ENCODE measurements at regions not wholly inside any gene's neighbourhood (a gene's known extent, or its start where the extent isn't known, plus 50 kb on each side); places are given as distances from the start of the nearest gene placed in this dataset.

GRCh38 chr7:35528381-35528977, 166.5 kb downstream of the HERPUD2 start:
- no peaks in the 10 kb centered on the region for H3K36me3 ChIP-seq (ENCODE audit: control insufficient read depth, insufficient read depth, low read length)
- no peak overlapping the region for H3K27ac ChIP-seq (ENCODE audit: insufficient read depth, low read length)
- no peak overlapping the region for H3K23ac ChIP-seq (ENCODE audit: low read depth, low read length)
- no peaks in the 10 kb centered on the region for H3K9me1 ChIP-seq (ENCODE audit: insufficient read depth, low read length)
- H2AK5ac ChIP-seq (ENCODE audit: low read depth, low read length): no peak overlapping the region
- WGBS, 2 experiments (ENCODE audit: extremely low coverage in 2 of 2, insufficient read length in 1 of 2): 21% methylated on average over 2 of the region's 8 CpGs; no CpG with 5 or more reads in 1 of the 2 experiments
- no peak overlapping the region for H2BK15ac ChIP-seq (ENCODE audit: low read depth, low read length)
- no peak overlapping the region for H3K9ac ChIP-seq (ENCODE audit: low read depth, low read length)
- intact Hi-C loops (cut with micrococcal nuclease) (no loop called here), in situ Hi-C loops (cut with MboI; ENCODE audit: low sequenced_read_pairs) (loop anchor here (25.0 kb wide), 1 partner anchor 466 kb away; no protein-coding TSS in a partner anchor), dilution Hi-C loops (cut with HindIII; ENCODE audit: low sequenced_read_pairs, unreplicated experiment) (no loop called here)
- TF ChIP-seq BHLHE40 (IDR thresholded peaks at IDR 0.05; ENCODE audit: low read depth, low read length) (no peak), NFE2L2 (IDR thresholded peaks at IDR 0.05; ENCODE audit: low read depth, low read length) (no peak), RFX5 (IDR thresholded peaks at IDR 0.05; ENCODE audit: low read depth, low read length) (no peak), FOS (IDR thresholded peaks at IDR 0.05; ENCODE audit: low read depth, low read length) (no peak), USF2 (IDR thresholded peaks at IDR 0.05; ENCODE audit: low read depth, low read length) (no peak)
- no peaks in the 10 kb centered on the region for H3K79me1 ChIP-seq (ENCODE audit: low read depth in 1 of 2, low read length in 2 of 2)
- CTCF ChIA-PET: no interaction called here
- no peak overlapping the region for H2BK120ac ChIP-seq (ENCODE audit: low read depth, low read length)
- H4K20me1 ChIP-seq (ENCODE audit: insufficient read depth, low read length): no peaks in the 10 kb centered on the region
- no peak overlapping the region for H2BK20ac ChIP-seq (ENCODE audit: low read depth, low read length)
- no peak overlapping the region for H2AFZ ChIP-seq (replicated peaks; ENCODE audit: low read length, poor library complexity)
- no peak overlapping the region for H3K14ac ChIP-seq (replicated peaks; ENCODE audit: low read depth, low read length)
- H2BK5ac ChIP-seq (ENCODE audit: low read depth, low read length, poor library complexity, severe bottlenecking): no peak overlapping the region
- H3K18ac ChIP-seq (ENCODE audit: low read depth, low read length): no peak overlapping the region
- H4K8ac ChIP-seq (ENCODE audit: low read depth in 2 of 2, low read length in 2 of 2): no peak overlapping the region
- no peak overlapping the region for H3K4ac ChIP-seq (ENCODE audit: low read depth, low read length)
- POLR2A ChIA-PET (ENCODE audit: unreplicated experiment): no interaction called here
- H3K56ac ChIP-seq (ENCODE audit: extremely low read depth, insufficient read depth, low read length): no peak overlapping the region
- BruUV-seq (replicated peaks): no TSS peak
- ATAC-seq (ENCODE audit: low read depth) (no peak), DNase-seq (no peak)
- H3K4me3 ChIP-seq (ENCODE audit: insufficient read depth, low read depth, low read length): no peak overlapping the region
- H3K27me3 ChIP-seq (ENCODE audit: control insufficient read depth, insufficient read depth, low read length): peaks cover 23% of the 10 kb centered on the region
- no peak overlapping the region for H4K91ac ChIP-seq (ENCODE audit: insufficient read depth, low read depth, low read length)
- H4K5ac ChIP-seq (ENCODE audit: low read depth, low read length): no peak overlapping the region
- H3K4me2 ChIP-seq (ENCODE audit: low read depth, low read length): no peak overlapping the region
- no peaks in the 10 kb centered on the region for H3K4me1 ChIP-seq (ENCODE audit: control insufficient read depth, insufficient read depth, low read length)
- no peak overlapping the region for H2AK9ac ChIP-seq (replicated peaks; ENCODE audit: low read depth, low read length, poor library complexity)
- H3K9me3 ChIP-seq (ENCODE audit: control insufficient read depth, insufficient read depth, low read length): no peaks in the 10 kb centered on the region

Data from IMR-90 (cell line).